HG03039 (cell line): ENCODE measurements at regions not wholly inside any gene's neighbourhood (a gene's known extent, or its start where the extent isn't known, plus 50 kb on each side); places are given as distances from the start of the nearest gene placed in this dataset.

Experiments
- ATAC-seq: cut with Tn5 transposase; IDR thresholded peaks from one replicate; pipeline ENCODE4 v1.9.1; 2021; ENCODE audit warnings: mild to moderate bottlenecking, moderate library complexity; ENCODE audit not compliant: unreplicated experiment

DNA sequence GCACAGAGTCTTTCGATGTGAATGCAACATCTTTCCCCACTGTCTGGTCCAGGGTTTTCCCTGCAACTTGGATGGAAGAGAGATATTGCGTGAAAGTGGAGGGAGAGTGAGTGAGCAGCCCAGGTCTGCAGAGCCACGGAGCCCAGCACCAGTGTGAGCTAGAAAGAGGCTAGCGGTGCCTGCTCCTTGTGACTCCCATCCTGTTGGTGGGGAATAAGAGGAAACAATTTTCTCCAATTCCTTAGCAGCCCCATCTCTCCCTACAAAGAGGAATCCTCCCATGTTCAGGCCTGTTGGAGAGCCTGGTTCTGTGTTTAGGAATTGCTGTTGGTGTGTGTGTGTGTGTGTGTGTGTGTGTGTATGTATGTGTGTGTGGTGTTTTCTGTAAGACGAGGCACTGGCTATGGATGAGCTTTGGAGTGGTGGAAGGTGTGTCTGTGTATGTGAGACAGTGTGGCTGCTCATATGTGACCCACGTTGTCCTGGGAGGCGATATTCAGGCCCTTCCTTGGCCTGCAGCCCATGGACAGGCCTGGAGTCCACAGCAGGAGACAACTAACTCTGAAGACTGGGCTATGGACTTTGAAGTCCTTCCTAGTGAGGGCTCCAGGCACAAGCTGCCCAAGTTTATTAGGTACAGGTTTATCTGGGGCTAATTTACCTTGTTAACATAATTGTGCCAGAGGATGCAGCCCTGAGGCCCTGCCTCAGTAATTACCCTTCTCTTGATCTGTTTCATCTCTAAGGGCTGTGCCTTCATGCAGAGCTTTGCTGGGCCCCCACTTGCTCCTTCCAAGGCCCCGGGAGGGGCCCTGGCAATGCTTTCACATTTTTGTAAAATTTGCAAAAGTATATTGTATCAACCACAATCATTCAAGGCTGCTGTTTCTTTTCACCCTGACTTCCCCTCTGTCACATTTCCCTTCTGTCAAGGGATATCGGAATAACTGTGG lies 88.6 kb upstream of the HAAO start:
- no peak for ATAC-seq

DNA sequence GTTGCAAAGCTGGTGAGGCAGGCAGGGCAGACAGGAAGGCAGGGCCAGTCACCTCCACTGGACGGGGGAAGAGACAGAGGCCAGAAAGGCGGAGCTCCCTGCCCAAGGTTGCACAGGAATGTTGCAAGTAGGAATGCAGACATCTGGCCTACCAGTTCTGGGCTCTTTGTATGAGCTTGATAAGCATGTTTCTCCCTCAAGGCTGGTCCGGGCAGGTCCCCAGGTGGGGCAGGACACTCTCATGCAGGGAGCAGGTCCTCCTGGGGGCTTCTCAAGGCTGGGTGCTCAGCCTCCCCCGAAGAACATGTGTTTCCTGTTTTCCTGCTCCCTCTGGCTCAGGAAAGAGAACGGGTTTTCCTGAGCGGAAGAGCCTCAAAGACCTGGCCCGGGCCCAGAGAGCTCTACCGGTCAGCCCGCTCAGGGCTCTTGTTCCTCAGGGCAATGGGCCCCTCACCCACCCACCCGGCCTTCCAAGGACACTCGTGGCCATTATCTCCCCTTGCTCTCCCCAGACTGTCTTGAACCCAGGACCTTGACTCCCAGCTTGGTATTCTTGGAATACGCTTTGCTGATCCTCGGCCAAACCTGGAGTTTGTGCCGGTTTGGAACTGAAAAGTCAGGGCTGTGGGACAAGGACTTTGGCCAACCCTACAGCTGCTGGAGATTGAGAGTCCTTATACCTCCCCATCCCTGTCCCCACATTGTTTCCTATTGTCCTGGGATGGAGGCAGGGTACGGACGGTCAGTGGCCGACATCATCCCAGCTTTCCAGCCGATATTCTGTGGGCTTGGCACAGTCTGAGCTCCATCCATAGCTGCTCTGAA lies 87.7 kb upstream of the HAAO start:
- ATAC-seq: no peak

DNA sequence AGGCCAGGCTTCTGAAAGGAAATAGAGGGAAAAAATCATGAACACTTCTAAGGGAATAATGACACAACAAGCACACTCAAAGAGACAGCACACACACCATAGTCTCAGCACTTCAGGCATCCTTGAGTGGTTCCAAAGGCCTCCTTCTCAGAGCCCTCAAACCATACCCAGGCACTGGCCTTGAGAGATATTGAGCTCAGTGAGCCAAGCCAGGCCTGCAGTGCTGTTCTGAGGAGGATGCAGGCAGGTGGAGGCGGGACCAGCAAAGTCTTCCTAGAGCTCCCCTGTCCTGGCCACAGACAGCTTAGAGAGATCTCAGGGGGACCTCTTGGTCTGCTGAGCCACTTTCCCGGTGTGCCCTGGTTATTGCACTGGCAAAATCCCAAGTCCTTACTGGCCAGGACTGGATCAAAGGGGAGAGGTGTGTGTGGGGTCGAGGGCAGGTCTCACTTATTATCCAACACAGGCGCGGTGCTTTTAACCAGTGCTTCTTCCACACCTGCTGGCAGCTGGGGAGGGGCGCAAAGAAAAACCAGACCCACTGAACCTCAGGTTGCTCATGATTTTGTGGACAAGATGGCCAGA lies 86.8 kb upstream of the HAAO start:
- ATAC-seq: no peak

- ATAC-seq: peak; percentile 71
Observed at GRCh38 chr2:42878581-42878980, 86.2 kb upstream of the HAAO start.

- ATAC-seq: no peak
Observed at GRCh38 chr2:42877936-42878335, 85.6 kb upstream of the HAAO start.

DNA sequence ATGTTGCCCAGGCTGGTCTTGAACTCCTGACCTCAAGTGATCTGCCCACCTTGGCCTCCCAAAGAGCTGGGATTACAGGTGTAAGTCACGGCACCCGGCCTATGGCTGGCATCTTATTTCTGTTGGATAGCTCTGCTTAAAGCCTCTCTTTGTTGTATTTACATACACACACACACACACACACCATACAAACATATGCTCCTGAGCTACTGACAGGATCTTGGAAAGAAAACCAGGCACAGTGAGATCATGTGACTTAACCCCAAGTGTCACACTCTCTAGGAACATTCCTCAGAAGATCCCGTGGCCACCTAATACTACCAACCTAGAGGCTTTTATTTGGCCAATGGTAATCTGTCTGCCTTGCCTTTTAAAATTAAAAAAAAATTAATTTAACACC lies 85.1 kb upstream of the HAAO start:
- no peak for ATAC-seq

- ATAC-seq: no peak
Observed at GRCh38 chr2:42876326-42876751, 84.0 kb upstream of the HAAO start.

DNA sequence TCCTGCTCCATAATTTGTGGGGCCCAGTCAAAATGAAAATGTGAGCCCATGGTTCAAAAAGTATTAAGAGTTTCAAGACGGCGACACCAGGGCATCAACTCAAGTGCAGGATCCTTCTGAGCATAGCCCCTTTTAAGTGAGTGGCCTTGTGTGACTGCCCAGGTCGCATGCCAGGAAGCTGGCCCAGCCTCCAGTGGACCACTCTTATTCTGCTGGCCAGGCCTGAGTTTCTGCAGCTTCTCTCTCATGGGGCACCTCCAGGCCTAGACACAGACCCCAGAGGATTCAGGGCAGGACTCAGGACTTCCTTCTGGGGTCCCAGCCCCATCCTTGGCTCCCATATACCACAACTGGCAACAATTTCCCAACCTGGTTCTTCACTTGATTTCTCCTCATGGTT lies 83.5 kb upstream of the HAAO start:
- no peak for ATAC-seq

- ATAC-seq: no peak
Observed at GRCh38 chr2:42874949-42875801, 82.8 kb upstream of the HAAO start.

- no peak for ATAC-seq
Observed at GRCh38 chr2:42872721-42873120, 80.3 kb upstream of the HAAO start.

DNA sequence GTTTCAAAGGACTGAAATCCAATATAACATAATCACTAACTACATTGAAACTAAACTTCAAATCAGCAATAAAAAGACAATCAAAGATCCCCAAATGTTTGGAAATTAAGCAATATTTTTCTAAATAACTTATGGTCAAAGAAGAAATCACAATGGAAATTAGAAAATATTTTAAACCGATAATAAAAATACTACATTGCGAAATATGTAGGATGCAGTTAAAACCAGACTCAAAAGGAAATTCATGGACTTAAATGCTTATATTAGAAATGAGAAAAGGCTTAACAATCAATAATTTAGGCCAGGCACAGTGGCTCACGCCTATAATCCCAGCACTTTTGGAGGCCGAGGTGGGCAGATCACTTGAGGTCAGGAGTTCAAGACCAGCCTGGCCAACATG lies 79.0 kb upstream of the HAAO start:
- no peak for ATAC-seq

DNA sequence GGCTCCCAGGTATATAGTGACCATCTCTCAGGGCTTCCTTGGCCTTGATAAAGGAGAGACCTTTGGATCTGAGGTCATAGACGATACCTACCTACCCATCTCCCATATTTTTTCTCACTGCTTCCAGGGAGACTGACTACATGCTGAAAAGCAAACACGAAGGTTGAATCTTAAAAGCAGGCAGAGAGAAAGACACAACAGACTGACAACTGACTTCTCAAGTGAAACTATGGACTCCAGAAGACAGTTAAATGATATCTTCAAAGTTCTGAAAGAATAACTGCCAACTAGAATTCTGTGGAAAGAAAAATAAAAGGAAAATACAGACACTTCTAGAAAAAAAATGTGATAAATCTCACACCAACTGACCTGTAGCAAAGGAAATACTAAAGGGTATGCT lies 76.5 kb upstream of the HAAO start:
- no peak for ATAC-seq

DNA sequence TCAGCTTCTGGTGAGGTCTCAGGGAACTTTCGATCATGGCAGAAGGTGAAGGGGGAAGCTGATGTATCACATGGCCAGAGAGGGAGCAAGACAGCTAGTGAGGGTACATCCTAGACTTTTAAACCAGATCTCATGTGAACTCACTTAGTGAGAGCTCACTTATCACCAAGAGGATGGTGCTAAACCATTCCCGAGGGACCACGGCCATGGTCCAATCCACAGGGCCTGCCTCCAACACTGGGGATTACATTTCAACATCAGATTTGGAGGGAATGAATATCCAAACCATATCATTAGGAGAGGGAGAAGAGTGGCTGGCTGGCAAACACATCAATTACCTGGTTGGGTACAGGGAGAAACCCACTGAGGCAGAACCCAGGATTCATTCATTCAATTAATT lies 75.7 kb upstream of the HAAO start:
- no peak for ATAC-seq

DNA sequence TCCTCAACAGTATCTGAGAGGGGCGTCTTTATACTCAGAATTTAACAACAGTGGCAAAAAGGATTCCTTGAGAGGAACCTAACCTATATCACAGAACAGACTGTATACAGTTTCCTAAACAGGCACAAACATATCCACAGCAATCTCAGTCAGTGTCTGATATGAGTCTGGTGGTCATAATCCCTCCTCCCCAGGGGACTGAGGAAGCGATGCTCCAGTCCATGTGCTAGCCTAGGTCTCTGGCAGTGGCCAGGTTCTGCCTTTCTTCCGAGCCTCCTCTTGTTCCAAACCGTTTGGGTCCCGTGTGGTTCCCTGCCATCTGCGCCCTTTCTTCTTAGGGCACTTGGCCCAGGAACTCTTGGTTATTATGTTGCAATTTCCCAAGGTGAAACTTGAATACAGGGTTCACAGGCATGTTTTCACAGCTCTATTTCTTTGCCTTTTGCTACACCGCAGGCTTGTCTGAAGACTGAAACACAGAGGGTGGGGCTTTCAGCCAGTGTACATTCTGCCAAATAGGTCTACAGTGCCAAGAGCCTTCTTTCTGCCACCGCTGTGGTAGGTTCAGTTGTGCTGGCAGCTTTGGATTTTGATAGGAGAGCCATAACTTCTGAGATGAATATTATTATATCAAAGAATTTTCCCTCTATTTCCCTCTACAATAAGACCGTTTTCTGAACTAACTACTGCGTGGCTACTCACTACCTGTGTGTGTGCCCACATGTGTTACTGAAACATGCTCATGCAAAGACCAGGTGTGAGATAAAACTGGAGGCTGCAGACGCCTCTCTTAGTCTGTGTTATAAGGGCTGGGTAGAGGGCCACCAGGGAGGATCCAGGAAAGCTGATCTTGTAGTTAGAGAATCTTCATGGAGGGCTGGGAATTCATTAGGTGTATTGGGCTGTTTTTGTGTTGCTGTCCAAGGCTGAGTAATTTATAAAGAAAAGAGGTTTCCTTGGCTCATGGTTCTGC lies 75.0 kb upstream of the HAAO start:
- ATAC-seq: no peak

DNA sequence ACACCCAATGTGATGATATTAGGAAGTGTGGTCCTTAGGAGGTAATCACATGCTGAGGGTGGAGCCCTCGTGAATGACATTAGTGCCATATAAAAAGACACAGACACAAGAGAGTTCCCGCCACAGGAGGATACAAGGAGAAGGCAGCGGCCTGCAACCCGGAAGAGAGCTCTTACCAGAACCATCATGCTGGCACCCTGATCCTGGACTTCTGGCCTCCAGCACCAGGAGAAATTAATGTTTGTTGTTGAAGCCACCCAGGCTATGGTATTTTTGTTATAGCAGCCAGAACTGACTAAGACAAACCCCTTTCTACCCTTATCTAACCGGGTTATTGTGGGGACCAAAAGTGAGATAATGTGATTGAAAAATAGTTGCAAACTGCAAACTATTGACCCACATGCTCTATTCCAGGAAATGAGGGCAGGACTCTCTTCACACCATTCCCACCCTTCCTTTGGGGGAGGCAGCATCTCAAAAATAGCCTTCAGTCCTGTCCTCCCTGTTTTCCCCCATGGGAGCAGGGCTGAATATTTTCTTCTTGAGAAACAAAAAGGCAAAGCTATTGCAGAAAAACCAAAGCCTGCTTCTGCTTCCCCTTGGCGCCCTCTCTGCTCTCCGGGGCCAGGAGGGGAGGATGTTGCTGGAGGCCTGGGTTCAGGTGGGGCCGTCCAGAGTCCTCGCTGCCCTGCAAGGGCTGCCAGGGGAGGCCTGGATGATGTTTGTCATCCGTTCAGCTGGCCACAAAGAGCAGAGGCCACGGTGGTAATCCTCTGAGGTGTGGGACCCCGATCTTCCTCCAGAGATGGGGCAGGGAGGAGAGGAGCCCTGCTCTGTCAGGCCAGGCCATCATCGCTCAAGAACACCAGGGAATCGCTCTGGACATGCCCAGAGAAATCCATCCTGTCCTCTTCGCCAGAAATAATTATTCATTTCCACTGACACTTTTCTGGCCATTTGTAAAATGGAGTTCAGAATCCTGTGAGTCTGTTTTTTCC lies 73.8 kb upstream of the HAAO start:
- no peak for ATAC-seq

- no peak for ATAC-seq
Observed at GRCh38 chr2:42864641-42865280, 72.4 kb upstream of the HAAO start.

- no peak for ATAC-seq
Observed at GRCh38 chr2:42864222-42864621, 71.8 kb upstream of the HAAO start.

- no peak for ATAC-seq
Observed at GRCh38 chr2:42863751-42864150, 71.4 kb upstream of the HAAO start.
